LHCN-M2 (cell line): ENCODE measurements at regions not wholly inside any gene's neighbourhood (a gene's known extent, or its start where the extent isn't known, plus 50 kb on each side); places are given as distances from the start of the nearest gene placed in this dataset.
"Not testable (repeated sequence)": the region's sequence is repeated elsewhere in the genome, so short reads cannot be mapped to it uniquely, and the experiment has no call there.

ENCODE experiments used
- DNase-seq: peaks from one replicate; pipeline ENCODE4 v3.0.0-alpha.2; 2012; ENCODE audit warnings: low read depth

DNA sequence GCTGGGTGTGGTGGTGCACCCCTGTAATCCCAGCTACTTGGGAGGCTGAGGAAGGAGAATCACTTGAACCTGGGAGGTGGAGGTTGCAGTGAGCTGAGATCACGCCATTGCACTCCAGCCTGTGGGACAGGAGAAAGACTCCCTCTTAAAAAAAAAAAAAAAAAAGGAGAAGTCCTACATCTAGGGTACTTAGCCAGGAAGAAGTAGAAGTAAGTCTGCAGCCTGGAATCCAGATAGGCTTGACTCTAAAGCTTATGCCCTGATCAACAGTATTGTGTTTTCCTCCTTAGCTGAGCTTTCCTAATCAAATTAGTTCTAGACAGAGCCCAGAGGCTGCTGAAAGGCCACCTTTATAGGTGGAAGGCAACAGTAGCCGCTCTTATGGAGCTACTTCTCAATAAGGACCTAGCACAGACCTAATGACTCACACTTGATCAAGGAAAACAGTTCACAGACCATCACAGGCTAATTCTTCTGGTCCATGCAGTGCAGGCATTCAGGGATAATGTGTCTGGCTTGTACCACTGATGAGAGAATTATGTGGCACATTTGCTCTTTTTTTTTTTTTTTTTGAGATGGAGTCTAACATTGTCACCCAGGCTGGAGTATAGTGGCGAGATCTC, 105.5 kb upstream of the KLF4 start:
- DNase-seq, result no peak

DNA sequence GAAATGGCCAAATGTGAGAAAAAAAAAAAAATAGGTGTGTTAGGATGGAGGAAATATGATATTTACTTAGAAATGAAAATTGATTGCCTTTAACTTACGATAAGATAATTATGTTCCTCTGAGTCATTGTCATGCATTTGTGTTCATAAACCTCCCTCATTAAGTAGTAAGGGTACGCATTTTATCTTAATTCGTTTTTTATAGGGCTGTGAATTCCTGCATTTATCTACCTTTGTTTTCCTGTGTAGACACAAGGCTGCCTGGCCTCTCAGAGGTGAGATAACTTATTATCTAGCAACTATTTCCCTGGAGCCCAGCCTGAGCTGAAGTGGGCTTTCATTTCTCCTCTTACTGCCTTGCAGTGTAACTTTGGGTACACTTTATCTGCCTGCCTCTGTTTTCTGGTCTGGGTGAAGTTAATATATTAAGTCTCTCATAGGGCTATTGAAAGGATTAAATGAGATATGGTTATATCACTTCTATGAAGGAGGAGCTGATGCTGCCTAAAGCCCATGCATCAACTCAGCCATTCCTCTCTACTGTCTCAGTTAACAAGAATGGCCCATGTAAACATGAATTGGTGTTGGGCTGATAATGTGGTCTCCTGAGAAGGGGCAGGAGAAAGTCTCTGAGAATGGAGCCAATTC, 103.8 kb upstream of the KLF4 start:
- no peak for DNase-seq

DNA sequence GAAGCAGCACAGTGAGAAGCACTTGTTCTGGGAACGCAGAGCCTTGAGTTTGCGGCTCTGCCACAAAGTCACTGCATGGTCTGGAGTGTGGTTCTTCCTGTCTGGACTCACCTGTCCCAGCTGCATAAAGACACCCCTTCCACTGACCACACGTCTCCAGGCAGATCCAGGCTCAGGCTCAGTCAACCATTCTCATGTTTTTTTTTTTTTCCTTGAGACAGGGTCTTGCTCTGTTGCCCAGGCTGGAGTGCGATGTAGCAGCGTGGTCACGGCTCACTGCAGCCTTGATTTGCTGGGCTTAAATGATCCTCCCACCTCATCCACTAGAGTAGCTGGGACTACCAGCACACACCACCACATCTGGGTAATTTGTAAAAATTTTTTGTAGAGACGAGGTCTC, 102.9 kb upstream of the KLF4 start:
- no peak for DNase-seq

DNA sequence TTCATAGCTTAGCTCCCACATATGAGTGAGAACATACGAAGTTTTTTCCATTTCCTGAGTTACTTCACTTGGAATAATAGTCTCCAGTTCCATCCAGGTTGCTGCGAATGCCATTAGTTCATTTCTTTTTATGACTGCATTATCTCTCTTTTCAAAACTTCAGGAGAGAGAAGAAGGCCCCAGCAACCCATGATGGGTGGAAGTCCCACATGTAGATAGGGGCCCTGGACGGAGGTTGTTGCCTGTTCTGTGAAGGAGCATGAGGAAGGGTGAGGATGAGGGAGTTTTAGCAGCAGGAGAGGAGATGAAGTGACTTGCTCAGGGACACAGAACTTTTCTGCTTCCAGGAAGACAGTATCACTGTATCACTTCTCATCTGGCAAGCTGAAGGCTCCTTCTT, 102.2 kb upstream of the KLF4 start:
- DNase-seq, result no peak

DNA sequence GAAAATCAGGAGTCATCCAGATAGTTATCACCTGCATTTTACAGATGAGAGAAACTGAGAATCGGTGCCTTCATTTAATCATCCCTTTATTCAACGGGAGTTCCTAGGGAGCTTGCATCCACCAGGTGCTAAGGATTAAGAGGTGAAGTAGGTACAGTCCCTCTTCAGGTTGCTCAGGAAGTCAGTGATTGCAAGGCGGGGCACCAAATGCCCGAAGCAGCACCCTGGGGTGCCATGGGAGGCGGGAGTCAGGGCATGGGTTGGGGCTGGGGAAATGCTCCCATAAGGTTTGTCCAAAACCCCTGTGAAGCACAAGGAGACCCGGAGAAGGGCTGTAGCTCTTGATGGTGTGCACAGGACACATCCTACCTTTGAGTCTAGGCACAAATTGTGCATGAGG, 98.8 kb upstream of the KLF4 start:
- no peak for DNase-seq

DNA sequence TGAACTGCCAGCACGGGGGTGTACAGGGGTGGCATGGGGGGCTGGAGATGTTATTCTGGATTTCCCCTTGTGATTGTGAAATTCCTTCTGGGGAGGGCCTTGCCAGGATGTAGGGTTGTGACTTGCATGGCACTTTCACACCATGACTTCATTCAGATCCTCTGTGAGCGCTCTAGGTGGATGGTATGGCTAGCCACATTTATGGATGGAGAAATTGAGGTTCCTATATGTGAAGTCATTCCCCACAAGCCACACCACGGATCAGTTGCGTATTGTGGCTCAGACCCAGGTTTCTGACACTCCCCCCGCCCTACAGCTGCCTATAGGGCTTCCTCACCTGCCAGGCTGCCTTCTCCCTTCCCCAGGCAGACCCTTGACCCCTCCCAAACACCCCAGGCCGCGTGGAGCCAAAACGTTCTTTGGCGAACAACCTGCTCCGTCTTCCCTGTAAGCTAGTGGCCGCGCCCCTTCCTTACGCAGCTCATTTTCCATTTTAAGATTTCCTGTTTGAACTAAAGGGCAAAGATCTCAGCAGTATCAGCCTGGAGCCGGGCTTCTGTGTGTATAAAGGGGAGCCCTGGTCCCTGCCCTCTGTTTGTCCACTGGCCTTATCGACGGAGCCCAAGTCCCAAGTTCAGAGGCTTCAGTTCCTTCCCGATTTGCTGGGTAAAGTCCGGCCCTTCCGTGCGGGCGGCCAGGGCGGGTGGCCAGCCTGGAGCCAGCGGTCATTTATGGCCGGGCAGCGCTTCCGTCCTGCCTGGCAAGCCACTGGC, 97.8 kb upstream of the KLF4 start:
- no peak for DNase-seq

DNA sequence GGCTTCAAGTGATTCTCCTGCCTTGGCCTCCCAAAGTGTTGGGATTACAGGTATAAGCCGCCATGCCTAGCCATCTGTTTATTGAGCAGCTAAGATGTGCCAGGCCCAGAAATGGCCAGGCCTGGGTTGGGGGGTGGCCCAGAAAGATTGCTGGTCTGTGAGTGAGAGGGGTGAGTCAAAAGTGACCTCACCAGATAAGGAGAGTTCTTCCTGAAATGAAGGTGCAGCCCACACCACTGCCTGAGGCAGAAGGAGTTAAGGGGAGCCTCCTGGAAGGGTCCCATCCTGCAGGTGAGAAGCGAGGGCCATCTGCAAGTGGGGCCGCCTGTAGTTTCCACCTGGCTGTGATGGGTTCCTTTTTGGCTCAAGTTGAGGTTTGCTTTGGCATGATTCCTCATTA, 96.9 kb upstream of the KLF4 start:
- DNase-seq, result no peak

DNA sequence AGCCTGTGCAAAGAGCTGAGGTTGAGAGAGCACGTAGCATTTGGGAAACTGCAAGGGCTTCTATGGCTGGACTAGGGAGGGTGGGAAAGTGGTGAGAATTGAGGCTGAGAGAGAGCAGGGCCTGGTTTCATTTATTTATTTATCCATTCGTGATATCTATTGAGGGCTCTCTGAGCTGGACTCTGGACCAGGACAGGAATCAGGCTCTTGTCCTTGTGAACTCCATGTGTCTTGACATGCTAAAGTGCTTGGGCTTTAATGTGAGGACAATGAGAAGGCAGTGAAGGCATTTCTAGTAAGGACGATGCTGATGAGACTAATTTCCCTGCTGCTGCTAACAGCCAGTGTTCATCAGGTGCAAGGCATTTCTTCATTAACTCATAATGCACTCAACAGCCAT, 95.9 kb upstream of the KLF4 start:
- no peak for DNase-seq

DNA sequence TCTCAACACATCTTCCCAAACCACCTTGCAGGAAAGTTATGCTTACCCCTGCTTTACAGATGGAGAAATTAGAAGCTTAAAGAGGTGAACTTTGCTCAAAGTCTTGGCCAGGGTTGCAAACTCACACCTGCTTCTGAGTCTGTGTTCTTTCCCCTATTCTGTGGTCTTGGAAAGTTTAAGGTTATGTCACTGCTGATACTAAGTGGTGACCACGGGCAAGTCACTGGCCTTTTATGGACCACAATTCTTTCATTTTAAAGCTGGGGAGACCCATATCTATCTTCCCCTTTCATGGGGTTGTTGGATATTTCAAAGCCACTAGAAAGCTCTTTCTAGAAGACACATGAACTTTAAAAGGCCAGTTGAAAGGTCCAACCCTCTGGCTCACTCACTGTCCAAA, 95.4 kb upstream of the KLF4 start:
- DNase-seq, result no peak

DNA sequence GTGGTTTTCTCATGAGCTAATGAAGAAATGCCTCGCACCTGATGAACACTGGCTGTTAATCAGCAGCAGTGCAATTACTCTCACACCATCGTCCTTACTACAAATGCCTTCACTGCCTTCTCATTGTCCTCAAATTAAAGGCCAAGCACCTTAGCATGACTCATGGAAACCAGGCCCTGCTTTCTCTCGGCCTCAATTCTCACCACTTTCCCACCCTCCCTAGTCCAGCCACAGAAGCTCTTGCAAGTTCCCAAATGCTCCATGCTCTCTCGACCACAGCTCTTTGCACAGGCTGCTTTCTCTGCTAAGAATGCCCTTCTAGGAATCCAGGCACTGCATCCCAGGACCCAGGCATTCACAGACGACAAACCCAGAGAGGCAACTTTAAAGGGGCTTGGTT, 94.6 kb upstream of the KLF4 start:
- no peak for DNase-seq

DNA sequence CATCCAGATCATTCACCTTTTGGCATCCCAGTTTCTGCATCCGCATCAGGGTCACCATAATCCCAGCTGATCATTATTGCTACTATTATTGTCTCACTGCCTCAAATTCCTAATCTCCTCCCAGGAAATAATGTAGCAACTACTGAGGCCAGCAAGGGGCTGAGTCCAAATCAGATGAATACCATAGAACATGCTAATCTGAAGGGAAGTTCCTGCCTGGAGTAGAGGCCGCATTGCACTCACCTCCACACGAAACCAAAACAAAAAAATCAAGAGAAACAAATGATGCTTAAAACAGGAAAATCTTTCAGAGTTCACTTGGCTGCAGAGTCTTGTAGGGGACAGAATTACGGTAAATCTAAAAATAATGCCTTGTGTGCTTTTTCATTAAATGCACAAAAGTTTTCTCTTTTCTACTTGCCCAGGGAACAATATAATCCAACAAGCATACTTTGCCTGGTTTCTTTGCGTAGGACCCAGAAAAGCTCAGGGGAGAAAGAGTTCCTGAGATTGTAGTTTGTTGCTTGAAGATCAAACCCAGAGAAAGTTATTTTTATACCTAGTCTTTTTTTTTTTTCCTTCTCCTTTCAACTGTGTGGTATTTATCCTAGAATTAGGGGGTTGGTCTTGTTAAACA, 87.7 kb upstream of the KLF4 start:
- DNase-seq, result no peak

DNA sequence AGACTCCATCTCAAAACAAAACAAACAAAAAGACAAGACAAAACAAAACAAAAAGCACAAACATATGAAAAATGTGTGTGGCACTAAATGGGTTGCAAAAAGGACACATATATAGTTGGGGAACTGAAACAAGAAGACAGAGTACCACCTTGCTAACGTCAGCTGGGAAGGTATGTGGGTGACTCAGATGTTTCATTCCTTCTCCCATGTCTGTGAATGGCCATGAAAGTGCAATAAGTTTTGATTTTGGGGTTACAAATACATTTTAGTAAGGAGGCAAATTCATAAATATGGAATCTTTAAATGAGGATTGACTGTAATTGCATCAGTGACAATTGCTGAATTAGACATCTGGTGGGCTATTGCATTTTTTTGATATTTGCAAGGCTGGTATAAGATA, 81.6 kb upstream of the KLF4 start:
- DNase-seq, result no peak

DNA sequence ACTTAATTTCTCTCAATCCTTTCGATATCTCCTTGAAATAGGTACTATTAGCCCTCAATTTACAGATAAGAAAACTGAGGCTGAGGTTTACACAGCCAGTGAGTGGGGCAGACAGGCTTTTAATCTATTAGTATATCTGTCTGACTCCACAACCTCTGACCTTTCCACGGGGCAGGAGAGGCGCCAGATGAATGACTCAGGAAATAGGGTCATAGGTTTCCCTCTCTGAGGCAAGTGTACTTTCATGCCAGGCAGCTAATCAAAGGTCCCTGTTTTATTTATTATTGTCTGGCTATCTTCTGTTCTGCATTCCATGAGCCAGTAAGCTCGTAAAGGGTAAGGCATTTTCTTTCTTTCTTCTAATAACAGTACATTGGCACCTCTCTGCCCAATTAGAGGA, 79.6 kb upstream of the KLF4 start:
- no peak for DNase-seq

DNA sequence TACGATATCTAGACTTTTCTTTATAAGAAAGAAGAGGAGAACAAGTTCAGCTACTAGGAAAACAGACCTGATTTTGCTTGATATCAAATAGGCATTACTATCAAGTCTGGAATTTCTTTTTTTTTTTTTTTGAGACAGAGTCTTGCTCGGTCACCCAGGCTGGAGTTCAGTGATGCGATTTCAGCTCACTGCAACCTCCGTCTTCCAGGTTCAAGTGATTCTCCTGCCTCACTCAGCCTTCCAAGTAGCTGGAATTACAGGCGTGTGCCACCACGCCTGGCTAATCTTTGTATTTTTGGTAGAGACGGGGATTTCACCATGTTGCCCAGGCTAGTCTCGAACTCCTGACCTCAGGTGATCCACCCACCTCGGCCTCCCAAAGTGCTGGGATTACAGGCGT, 78.8 kb upstream of the KLF4 start:
- not testable (repeated sequence) for DNase-seq

DNA sequence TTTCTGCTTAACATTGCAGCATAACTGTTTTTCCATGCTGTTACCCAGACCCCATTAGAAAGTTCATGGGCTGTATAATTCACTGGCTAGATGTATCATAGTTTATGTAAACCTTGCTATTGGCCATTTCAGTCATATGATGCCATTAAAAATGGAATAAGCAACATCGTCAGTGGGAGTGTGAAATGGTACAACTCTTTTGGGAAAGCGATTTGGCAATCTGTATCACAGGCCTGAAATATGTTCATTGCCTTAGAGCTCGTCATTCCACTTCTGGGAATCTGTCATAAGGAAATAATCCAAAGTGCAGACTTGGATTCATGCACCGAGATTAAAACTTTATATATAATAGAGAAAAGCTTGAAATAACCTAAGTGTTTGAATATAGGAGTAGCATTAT, 77.9 kb upstream of the KLF4 start:
- DNase-seq, result no peak

DNA sequence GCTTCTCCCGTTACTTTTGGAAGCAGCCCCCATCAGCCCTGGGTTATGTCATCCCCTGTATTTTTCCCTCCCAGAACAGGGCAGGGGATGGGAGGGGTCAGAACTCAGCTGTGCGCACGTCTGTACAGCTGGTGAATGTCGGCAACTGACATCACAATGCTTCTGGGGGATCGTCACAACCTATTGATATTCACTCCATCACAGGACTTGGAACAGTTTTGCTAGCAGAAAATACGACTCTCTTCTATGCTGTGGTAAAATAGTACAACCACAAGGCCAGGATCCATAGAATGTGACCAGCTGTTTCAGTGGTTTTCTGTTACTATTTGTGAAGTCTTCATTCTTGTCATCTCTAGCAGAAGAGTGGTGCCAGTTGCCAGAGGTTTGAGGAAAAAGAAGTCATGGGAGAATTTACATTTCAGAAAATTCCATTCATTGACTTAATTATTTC, 77.1 kb upstream of the KLF4 start:
- DNase-seq, result peak; percentile 75

DNA sequence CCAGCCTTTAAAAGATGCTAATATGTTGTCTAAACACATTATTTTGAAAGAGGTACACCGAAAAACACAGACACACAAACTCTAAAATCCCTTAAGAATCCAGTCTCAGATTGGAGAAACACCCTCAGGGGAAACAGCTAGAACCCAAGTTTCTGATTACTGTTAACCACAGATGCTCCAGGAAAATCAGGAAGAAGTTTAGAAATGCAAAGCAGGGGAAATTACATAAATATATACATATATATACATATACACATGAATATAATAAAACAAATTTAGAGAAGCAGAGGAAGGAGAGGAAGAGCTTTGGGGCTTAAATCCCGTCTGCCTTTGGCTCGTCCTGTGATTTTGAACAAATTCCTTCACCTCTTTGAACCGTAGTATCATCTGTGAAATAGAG, 73.2 kb upstream of the KLF4 start:
- DNase-seq, result no peak

DNA sequence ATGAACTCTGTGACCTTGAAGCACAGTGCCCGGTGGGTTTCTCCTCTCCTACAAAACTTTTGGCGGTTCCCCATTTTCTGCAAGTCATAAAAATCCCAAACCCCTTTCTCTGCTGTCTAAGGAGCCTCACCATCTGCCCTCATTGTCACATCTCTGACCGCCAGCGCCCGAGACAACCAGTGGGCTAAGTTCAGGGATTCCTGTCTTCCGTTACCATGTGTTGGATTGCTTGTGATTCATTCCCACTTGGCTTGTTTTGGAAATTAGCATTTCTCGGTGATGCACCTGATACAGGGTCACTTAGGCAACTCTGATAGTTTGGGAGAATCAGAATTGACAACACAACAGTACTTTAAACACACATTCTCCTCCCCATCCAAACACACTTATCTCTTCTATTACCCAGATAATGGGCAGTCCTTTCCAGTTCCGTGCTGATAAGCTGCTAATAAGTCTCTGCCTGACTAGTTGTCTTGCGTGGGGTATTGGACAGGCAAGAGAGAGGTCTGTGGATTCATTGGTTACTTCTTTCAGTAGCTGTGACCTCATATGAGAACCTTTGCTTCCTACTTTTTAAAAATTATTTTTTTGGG, 70.0 kb upstream of the KLF4 start:
- no peak for DNase-seq

DNA sequence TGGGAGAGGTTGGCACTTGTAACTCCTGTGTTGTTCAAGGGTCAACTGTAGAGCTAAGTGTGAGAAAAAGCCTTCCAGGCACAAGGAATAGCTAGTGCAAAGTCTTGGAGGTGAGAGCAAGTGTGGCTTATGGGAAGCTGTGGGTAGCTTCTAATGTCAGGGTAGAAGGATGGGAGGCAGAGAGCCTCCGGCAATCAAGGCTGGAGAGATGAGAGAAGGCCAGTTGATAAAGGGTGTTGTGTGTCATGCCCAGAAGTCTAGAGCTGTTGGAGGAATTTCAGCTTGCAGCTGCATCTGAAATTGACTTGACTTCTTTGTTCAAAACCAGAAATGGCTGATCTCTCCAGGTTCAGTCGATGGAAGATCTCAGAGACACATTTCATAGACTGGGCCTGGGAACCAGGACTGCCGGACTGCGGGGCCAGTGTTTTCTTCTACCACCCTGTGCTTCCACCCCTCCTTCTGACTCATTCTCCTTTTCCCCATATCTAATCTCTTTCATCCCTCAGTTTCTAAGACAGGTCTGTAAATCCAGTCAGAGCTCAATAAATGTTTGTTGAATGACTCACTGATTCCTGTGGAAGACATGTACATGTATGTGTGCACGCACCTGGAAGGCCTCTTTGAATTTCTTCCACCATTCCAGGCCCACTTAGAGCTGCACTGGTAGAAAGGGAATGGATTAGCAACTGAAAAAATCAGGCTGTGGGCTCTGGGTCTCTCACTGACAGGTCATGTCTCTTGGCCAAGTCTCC, 67.8 kb upstream of the KLF4 start:
- DNase-seq, result no peak

DNA sequence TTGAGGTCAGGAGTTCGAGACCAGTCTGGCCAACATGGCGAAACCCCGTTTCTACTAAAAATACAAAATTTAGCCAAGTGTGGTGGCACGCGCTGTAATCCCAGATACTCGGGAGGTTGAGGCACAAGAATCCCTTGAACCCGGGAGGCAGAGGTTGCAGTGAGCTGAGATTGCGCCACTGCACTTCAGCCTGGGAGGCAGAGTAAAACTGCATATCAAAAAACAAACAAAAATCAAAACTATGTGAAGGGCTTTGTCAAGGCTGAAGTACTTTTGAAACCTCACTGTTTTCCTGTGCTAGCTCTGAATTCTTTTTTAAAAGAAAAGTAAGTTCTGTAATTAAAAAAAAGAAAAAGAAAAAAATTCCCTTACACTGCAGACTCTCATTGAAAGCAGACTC, 65.1 kb upstream of the KLF4 start:
- no peak for DNase-seq
